Activated CD8-positive, alpha-beta memory T cell treated with anti-CD3 and anti-CD28 coated beads, Interleukin-2, amount 50 U/mL, for 4 hours (primary cell): ENCODE measurements at regions not wholly inside any gene's neighbourhood (a gene's known extent, or its start where the extent isn't known, plus 50 kb on each side); places are given as distances from the start of the nearest gene placed in this dataset.

Experiments
- DNase-seq: peaks from one replicate; pipeline ENCODE4 v3.0.0-alpha.2; 2020

GRCh38 chr11:91742155-91742554 lies 482.5 kb upstream of the FAT3 start:
- DNase-seq = no peak

- DNase-seq = no peak
Measured at GRCh38 chr11:91731051-91731450, 493.6 kb upstream of the FAT3 start.

GRCh38 chr11:91730620-91731019 lies 494.0 kb upstream of the FAT3 start:
- DNase-seq = no peak

GRCh38 chr11:91730057-91730456 lies 494.6 kb upstream of the FAT3 start:
- DNase-seq = no peak

GRCh38 chr11:91717169-91717568 lies 507.4 kb upstream of the FAT3 start:
- no peak for DNase-seq

GRCh38 chr11:91707652-91708482 lies 516.8 kb upstream of the FAT3 start:
- DNase-seq = no peak

- no peak for DNase-seq
Measured at GRCh38 chr11:91703042-91703441, 521.6 kb upstream of the FAT3 start.

- no peak for DNase-seq
Measured at GRCh38 chr11:91700854-91701253, 523.8 kb upstream of the FAT3 start.

- DNase-seq = no peak
Measured at GRCh38 chr11:91698845-91699244, 525.8 kb upstream of the FAT3 start.

- DNase-seq = no peak
Measured at GRCh38 chr11:91694331-91694730, 530.3 kb upstream of the FAT3 start.

GRCh38 chr11:91691872-91692271 lies 532.7 kb upstream of the FAT3 start:
- DNase-seq = no peak

- no peak for DNase-seq
Measured at GRCh38 chr11:91688672-91689071, 535.9 kb upstream of the FAT3 start.

GRCh38 chr11:91686700-91687099 lies 537.9 kb upstream of the FAT3 start:
- DNase-seq = no peak

- DNase-seq = no peak
Measured at GRCh38 chr11:91686281-91686680, 538.3 kb upstream of the FAT3 start.

- no peak for DNase-seq
Measured at GRCh38 chr11:91673705-91674104, 550.9 kb upstream of the FAT3 start.

- no peak for DNase-seq
Measured at GRCh38 chr11:91664521-91664920, 560.1 kb upstream of the FAT3 start.

GRCh38 chr11:91660036-91660435 lies 564.6 kb upstream of the FAT3 start:
- no peak for DNase-seq

- DNase-seq = no peak
Measured at GRCh38 chr11:91654686-91655085, 569.9 kb upstream of the FAT3 start.

GRCh38 chr11:91653079-91653754 lies 571.4 kb upstream of the FAT3 start:
- no peak for DNase-seq

GRCh38 chr11:91650802-91651201 lies 573.8 kb upstream of the FAT3 start:
- no peak for DNase-seq

GRCh38 chr11:91641153-91641552 lies 583.5 kb upstream of the FAT3 start:
- no peak for DNase-seq

GRCh38 chr11:91639359-91639758 lies 585.3 kb upstream of the FAT3 start:
- DNase-seq = no peak

- DNase-seq = no peak
Measured at GRCh38 chr11:91630916-91631673, 593.5 kb upstream of the FAT3 start.

GRCh38 chr11:91625495-91625894 lies 599.1 kb upstream of the FAT3 start:
- DNase-seq = no peak
